HAP-1 (cell line): ENCODE measurements at regions not wholly inside any gene's neighbourhood (a gene's known extent, or its start where the extent isn't known, plus 50 kb on each side); places are given as distances from the start of the nearest gene placed in this dataset.
A peak's percentile ranks its signal among the peaks of the same experiment; 100 is the strongest.
"Not testable (repeated sequence)": the region's sequence is repeated elsewhere in the genome, so short reads cannot be mapped to it uniquely, and the experiment has no call there.

ENCODE experiments used
- DNase-seq, 2 experiments: peaks; one replicate each; pipeline ENCODE4 v3.0.0-alpha.2; 2016 to 2020; ENCODE audit warnings: low spot score in 2 of 2
- H3K27me3 ChIP-seq: fragments of 250-450 bp; sonication (Bioruptor Pico); 2 replicates; pipeline ENCODE4 v1.5.1; 2020; ENCODE audit warnings: low read depth, mild to moderate bottlenecking, moderate library complexity
- H3K36me3 ChIP-seq: fragments of 250-450 bp; sonication (Bioruptor Pico); replicated peaks from 2 replicates; pipeline ENCODE4 v1.5.1; 2020; ENCODE audit warnings: mild to moderate bottlenecking
- H3K4me1 ChIP-seq: fragments of 250-450 bp; sonication (Bioruptor Pico); 2 replicates; pipeline ENCODE4 v1.5.1; 2020; ENCODE audit warnings: mild to moderate bottlenecking
- H3K4me3 ChIP-seq: fragments of 250-450 bp; sonication (Bioruptor Pico); 2 replicates; pipeline ENCODE4 v1.5.1; 2020; ENCODE audit warnings: mild to moderate bottlenecking, moderate library complexity
- H3K9me3 ChIP-seq: fragments of 250-450 bp; sonication (Bioruptor Pico); 2 replicates; pipeline ENCODE4 v1.5.1; 2020; ENCODE audit warnings: mild to moderate bottlenecking, moderate library complexity
- in situ Hi-C: fragments of 300-500 bp; cut with MboI; formaldehyde crosslinking; loops from 3 replicates; pipeline ENCODE4 v1.14.3; 2020; ENCODE audit warnings: low sequenced_read_pairs, inconsistent platforms, mixed read lengths

DNA sequence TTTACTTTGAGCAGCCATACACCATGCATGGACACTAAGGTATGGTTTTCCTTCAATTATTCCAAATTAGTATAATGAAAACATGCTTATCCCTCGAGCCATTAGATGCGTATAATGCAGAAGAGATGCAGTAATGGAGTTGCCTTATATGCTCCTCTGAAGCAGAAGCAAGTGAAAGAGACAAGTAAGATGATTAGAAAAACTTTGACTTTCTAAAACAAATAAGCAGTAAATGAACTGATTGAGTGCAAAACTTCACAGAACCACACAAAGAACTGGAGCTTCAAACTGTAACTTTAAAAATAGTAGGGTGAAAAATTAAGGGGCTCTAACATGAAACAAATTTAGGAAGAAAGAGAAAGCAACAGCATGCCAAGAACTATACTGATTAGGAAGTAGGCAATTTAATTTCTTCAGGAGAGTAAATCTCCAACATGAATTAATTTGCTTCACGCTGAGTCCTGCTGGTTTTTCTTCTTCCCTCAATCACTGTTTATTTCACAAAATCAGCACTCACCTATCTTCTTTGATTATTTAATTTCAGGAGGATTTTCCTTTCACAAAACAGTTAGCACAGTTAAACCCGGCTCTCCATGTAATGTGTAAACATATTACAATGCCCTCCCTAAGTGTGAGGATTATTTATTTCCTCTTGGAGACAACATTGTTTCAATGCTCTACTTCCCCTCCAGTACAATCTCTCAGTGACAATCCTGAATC, 90.3 kb upstream of the PAM start:
- H3K4me3 ChIP-seq, result no peak overlapping the region
- H3K36me3 ChIP-seq, result no peaks in the 10 kb centered on the region
- DNase-seq, result no peak
- H3K27me3 ChIP-seq, result no peaks in the 10 kb centered on the region
- in situ Hi-C loops, result no loop called here
- no peaks in the 10 kb centered on the region for H3K9me3 ChIP-seq
- H3K4me1 ChIP-seq, result no peaks in the 10 kb centered on the region

GRCh38 chr5:102666164-102666946, 88.8 kb upstream of the PAM start:
- Histone ChIP-seq H3K9me3 (no peaks in the 10 kb centered on the region), H3K36me3 (no peaks in the 10 kb centered on the region), H3K4me3 (no peak overlapping the region), H3K27me3 (no peaks in the 10 kb centered on the region), H3K4me1 (no peaks in the 10 kb centered on the region)
- DNase-seq, result peak; percentile 4 to 53
- in situ Hi-C loops, result no loop called here

DNA sequence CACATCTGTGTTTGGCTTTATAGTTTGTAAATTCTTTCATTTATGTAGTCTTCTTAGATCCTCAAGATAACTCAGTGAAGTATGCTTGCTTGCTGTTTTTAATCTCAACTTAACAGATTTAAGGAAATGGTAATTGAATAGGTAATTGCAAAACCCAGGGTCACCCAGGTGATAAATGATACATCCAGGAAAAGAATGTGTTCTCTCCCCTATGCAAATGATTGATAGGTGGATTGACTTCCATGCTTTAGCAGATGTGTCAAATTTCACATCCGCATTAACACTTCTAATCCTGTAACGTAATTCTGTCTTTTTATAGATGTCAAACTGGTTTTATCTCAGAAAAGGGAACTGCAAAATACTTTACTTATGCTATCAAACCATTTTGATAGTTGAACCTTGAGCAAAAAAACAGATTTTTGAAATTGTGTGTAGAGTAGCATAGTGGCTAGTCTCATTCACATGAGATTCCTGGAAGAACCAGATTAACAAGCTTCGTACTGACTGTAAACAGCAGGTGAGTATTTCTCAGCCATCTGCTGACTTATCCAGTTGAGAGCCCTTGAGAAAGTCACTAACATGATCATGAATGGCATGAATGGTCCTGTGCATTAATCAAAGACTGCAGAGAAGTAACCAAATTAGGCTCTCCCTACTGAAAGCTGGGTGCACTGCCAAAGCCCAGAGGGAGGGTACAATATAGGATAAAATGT, 86.7 kb upstream of the PAM start:
- DNase-seq, result no peak
- H3K9me3 ChIP-seq, result no peaks in the 10 kb centered on the region

DNA sequence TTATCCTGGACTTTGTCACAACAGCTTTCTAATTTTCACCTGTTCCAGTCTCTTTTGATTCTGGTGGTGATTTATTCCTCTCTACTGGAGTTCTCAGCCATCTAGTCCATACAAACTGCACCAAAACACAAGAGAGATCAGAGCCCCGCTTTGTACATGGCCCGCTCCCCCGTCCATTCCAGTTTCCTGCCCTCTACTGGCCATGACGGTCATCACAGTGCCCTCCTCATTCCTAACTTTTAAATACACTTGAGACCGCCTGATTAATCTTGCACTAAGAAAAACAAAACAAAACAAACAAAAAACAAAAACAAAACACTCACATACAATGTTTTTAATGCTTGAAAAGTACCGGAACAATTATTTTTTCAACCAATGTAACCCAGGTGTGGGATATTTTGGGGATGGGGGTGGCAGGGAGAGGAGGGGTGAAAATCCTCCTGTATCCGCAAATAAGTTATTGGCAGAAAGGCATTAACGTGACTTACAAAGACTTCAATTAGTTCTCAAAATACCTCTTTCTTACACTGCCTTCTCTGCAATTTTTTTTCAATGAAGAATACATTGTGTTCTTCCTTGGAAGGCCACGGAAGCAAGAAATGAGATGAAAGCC, 84.8 kb upstream of the PAM start:
- peak; percentile 39 to 69 for DNase-seq
- in situ Hi-C loops, result no loop called here

More for the DNA sequence above, 86.7 kb upstream of the PAM start:
- no peaks in the 10 kb centered on the region for H3K27me3 ChIP-seq
- in situ Hi-C loops, result no loop called here
- no peak overlapping the region for H3K4me3 ChIP-seq
- H3K4me1 ChIP-seq, result no peaks in the 10 kb centered on the region
- H3K36me3 ChIP-seq, result no peaks in the 10 kb centered on the region

GRCh38 chr5:102671033-102671734, 83.9 kb upstream of the PAM start:
- in situ Hi-C loops, H3K4me1 ChIP-seq, H3K4me3 ChIP-seq, H3K36me3 ChIP-seq, H3K27me3 ChIP-seq, H3K9me3 ChIP-seq, DNase-seq: not testable (repeated sequence)

More for the DNA sequence above, 84.8 kb upstream of the PAM start:
- Histone ChIP-seq H3K27me3 (no peaks in the 10 kb centered on the region), H3K4me1 (no peaks in the 10 kb centered on the region), H3K4me3 (no peak overlapping the region), H3K9me3 (no peaks in the 10 kb centered on the region), H3K36me3 (no peaks in the 10 kb centered on the region)

DNA sequence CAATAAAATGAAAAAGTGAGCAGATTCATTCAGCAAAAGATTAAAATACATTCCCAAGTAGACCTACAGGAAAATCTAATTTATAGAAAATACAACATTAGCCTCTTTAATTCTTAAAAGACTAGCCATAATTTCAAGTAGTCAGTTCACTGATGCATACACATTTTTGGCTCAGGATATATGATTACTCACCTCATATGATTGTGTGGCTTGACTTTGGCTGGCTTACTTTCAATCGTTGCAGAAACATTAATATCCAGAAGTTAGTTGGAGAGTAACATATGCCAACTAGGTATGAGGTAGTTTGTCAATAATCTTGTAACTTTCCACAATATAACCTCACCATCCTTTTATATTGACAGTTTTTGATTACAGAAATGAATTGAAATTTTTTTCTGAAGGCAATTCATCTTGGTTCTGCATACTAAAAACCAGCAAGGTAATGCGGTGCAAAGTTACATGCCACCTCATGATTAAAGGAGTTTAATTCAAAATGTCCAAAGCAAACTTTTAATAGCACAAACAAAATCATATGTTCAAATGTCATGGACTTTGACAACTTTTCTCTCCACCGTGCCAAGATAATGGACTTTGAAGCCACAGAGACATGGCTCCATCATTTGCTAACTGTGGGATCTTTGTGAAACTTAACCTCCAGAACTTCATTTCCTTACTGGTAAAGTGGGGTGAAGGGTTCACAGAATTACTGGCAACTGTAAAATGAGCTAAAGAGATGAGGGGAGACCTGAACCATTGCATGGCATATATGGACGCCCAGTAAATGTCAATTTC, 76.6 kb upstream of the PAM start:
- in situ Hi-C loops, result no loop called here
- H3K9me3 ChIP-seq, result no peaks in the 10 kb centered on the region
- no peaks in the 10 kb centered on the region for H3K4me1 ChIP-seq
- no peak for DNase-seq
- no peak overlapping the region for H3K4me3 ChIP-seq
- H3K27me3 ChIP-seq, result no peaks in the 10 kb centered on the region; the same call in 1 of the 2 replicates
- H3K36me3 ChIP-seq, result no peaks in the 10 kb centered on the region

- in situ Hi-C loops, result no loop called here
- no peaks in the 10 kb centered on the region for H3K9me3 ChIP-seq
- no peaks in the 10 kb centered on the region for H3K4me1 ChIP-seq
- no peak overlapping the region for H3K4me3 ChIP-seq
- no peaks in the 10 kb centered on the region for H3K36me3 ChIP-seq
- DNase-seq, result peak; percentile 71 to 84
- H3K27me3 ChIP-seq, result no peaks in the 10 kb centered on the region; the same call in 1 of the 2 replicates
Observed at GRCh38 chr5:102681403-102681983, 73.6 kb upstream of the PAM start.

- no peaks in the 10 kb centered on the region for H3K36me3 ChIP-seq
- no peaks in the 10 kb centered on the region for H3K9me3 ChIP-seq
- H3K4me3 ChIP-seq, result no peak overlapping the region
- in situ Hi-C loops, result no loop called here
- H3K4me1 ChIP-seq, result no peaks in the 10 kb centered on the region
- DNase-seq, result no peak
- no peaks in the 10 kb centered on the region; the same call in 1 of the 2 replicates for H3K27me3 ChIP-seq
Observed at GRCh38 chr5:102682101-102682647, 72.9 kb upstream of the PAM start.

DNA sequence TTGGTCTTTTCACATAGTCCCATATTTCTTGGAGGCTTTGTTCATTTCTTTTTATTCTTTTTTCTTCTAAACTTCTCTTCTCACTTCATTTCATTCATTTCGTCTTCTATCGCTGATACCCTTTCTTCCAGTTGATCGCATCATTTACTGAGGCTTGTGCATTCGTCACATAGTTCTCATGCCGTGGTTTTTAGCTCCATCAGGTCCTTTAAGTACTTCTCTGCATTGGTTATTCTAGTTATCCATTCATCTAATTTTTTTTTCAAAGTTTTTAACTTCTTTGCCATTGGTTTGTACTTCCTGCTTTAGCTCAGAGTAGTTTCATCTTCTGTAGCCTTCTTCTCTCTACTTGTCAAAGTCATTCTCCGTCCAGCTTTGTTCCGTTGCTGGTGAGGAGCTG, 67.0 kb upstream of the PAM start:
- in situ Hi-C loops, H3K4me1 ChIP-seq, H3K4me3 ChIP-seq, DNase-seq, H3K27me3 ChIP-seq, H3K9me3 ChIP-seq, H3K36me3 ChIP-seq: not testable (repeated sequence)

DNA sequence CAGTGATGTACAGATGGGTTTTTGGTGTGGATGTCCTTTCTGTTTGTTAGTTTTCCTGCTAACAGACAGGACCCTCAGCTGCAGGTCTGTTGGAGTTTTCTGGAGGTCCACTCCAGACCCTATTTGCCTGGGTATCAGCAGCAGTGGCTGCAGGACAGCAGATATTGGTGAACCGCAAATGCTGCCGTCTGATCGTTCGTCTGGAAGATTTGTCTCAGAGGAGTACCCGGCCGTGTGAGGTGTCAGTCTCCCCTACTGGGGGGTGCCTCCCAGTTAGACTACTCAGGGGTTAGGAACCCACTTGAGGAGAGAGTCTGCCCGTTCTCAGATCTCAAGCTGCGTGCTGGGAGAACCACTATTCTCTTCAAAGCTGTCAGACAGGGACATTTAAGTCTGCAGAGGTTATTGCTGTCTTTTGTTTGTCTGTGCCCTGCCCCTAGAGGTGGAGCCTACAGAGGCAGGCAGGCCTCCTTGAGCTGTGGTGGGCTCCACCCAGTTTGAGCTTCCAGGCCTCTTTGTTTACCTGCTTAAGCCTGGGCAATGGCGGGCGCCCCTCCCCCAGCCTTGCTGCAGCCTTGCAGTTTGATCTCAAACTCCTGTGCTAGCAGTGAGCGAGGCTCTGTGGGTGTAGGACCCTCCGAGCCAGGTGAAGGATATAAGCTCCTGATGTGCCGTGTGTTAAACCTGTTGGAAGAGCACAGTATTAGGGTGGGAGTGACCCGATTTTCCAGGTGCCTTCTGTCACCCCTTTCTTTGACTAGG, 66.3 kb upstream of the PAM start:
- H3K4me3 ChIP-seq, H3K27me3 ChIP-seq, in situ Hi-C loops, H3K4me1 ChIP-seq, H3K36me3 ChIP-seq, H3K9me3 ChIP-seq: not testable (repeated sequence)
- DNase-seq, result peak in 1 of 2 experiments; percentile 59

DNA sequence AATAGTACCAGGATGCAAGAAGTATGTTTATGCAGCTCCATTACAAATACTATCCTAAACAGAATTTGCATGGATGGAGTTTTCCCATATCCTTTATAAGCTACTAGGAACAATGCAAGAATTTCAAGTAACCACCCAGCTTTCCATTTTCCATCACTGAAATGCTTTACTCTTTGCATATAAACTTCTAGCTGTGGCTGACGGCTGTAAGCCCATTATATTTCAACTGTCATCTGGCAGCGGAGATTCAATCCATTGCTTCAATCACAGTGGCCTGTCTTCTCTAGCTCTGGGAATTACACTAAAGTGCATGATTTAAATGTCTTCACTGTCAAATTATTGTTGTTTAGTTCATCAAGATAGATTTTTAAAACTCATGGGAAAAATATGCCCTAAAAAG, 64.2 kb upstream of the PAM start:
- H3K4me3 ChIP-seq, result no peak overlapping the region
- H3K9me3 ChIP-seq, result no peaks in the 10 kb centered on the region
- in situ Hi-C loops, result no loop called here
- H3K27me3 ChIP-seq, result no peaks in the 10 kb centered on the region
- H3K36me3 ChIP-seq, result no peaks in the 10 kb centered on the region
- DNase-seq, result no peak
- no peaks in the 10 kb centered on the region for H3K4me1 ChIP-seq

DNA sequence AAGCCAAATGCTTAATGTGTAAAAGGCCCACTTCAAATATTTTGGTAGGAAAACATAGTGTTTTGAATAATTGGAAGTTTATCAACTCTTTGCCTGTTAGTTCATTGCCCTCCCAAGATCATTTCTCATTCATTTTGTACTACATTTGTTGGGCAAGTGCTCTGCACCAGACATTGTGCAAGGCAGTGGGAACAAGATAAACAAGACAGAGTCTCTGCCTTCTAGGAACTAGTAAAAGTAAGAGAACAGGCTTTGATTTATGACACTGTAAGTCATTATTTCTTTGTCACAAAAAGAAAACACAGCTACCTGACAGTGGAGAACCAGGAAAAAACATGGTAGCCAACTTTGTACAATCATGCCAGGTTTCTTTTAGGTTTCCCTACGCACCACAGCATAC, 63.7 kb upstream of the PAM start:
- in situ Hi-C loops, result no loop called here
- DNase-seq, result no peak
- Histone ChIP-seq H3K9me3 (no peaks in the 10 kb centered on the region), H3K4me1 (no peaks in the 10 kb centered on the region), H3K27me3 (no peaks in the 10 kb centered on the region), H3K4me3 (no peak overlapping the region), H3K36me3 (no peaks in the 10 kb centered on the region)
